ENCODE measurements at regions not wholly inside any gene's neighbourhood (a gene's known extent, or its start where the extent isn't known, plus 50 kb on each side); places are given as distances from the start of the nearest gene placed in this dataset.

DNA sequence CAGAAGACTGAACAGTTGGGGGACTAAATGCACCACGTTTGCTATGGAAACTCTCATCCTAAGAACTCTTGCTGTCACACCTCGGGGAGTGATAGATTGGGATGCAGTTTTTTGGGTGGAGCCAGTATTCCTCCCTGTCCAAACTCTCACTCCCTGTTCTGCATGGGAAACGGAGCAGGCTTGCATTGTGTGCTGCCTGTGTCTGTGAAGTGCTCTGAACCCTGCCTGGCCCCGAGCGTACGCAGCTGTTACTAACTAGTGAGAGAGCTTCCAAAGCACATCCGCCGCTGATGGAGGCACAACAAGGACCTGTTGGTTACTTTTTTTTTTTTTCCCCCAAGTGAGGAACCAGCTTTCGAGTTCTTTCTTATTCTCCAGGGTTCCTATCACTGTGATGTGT, 195.5 kb downstream of the ANAPC1 start:
- Histone ChIP-seq H3K27me3 (no peaks in the 10 kb centered on the region), H3K27ac (no peak overlapping the region), H3K4me1 (no peaks in the 10 kb centered on the region), H3K36me3 (ENCODE audit: low read depth, missing control alignments) (no peaks in the 10 kb centered on the region), H3K9me3 (no peaks in the 10 kb centered on the region), H3K4me3 (no peak overlapping the region)
- WGBS, 2 donors: 58 to 76% methylated on average over 9 of the region's 9 CpGs
- DNase-seq: no peak
- TF ChIP-seq, protein P1, sequence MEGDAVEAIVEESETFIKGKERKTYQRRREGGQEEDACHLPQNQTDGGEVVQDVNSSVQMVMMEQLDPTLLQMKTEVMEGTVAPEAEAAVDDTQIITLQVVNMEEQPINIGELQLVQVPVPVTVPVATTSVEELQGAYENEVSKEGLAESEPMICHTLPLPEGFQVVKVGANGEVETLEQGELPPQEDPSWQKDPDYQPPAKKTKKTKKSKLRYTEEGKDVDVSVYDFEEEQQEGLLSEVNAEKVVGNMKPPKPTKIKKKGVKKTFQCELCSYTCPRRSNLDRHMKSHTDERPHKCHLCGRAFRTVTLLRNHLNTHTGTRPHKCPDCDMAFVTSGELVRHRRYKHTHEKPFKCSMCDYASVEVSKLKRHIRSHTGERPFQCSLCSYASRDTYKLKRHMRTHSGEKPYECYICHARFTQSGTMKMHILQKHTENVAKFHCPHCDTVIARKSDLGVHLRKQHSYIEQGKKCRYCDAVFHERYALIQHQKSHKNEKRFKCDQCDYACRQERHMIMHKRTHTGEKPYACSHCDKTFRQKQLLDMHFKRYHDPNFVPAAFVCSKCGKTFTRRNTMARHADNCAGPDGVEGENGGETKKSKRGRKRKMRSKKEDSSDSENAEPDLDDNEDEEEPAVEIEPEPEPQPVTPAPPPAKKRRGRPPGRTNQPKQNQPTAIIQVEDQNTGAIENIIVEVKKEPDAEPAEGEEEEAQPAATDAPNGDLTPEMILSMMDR (IDR thresholded peaks at IDR 0.05): no peak
- TF ChIP-seq POLR2A (IDR thresholded peaks at IDR 0.05): no peak
- intact Hi-C loops (cut with DNase I; ENCODE audit: low total_unique reads): no loop called here

DNA sequence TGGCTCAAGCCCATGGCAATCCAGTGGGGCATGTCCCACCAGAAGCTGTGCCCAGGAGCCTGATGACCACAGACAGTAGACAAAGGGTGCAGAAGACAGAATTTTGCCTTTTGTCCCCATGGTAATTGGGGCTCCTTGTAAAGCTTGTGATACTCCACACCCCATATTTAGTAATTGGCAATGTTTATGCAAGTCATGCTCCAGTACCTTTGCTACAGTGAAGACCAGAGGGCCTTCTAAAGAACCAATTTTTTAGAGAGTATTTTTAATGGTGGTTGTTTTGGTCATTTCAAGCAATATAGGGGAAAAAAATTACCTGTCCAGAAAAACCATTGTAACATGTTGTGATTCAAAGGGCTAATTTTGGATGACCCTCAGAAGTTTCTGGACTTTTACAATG, 194.8 kb downstream of the ANAPC1 start:
- intact Hi-C loops (cut with DNase I; ENCODE audit: low total_unique reads): no loop called here
- H3K4me3 ChIP-seq: no peak overlapping the region
- no peak for TF ChIP-seq POLR2A (IDR thresholded peaks at IDR 0.05)
- TF ChIP-seq, protein P1 (IDR thresholded peaks at IDR 0.05): no peak
- no peaks in the 10 kb centered on the region for H3K4me1 ChIP-seq
- no peaks in the 10 kb centered on the region for H3K9me3 ChIP-seq
- no peak overlapping the region for H3K27ac ChIP-seq
- no peaks in the 10 kb centered on the region for H3K36me3 ChIP-seq (ENCODE audit: low read depth, missing control alignments)
- no peaks in the 10 kb centered on the region for H3K27me3 ChIP-seq
- DNase-seq: no peak

DNA sequence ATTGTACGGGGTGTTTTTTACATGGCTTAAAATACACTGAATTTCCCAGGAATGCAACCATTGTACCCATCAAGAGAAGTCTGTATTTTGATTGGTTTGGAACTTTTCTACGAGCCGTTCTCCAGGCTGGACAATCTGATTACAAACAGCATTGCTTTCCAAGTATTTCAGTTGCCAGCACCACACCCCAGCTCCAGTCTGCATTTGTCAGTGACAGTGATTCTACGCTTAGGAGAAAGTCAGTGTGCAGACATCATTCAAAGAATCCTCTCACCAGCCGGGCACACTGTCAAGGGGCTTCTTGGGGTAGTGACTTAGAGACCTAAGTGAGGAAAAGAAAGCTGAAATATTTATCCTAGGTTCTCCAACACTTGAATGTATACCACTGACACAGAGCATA, 194.1 kb downstream of the ANAPC1 start:
- no peak overlapping the region for H3K4me3 ChIP-seq
- H3K9me3 ChIP-seq: no peaks in the 10 kb centered on the region
- intact Hi-C loops (cut with DNase I; ENCODE audit: low total_unique reads): no loop called here
- no peak overlapping the region for H3K27ac ChIP-seq
- no peak for TF ChIP-seq POLR2A (IDR thresholded peaks at IDR 0.05)
- TF ChIP-seq, protein P1 (IDR thresholded peaks at IDR 0.05): no peak
- no peaks in the 10 kb centered on the region for H3K4me1 ChIP-seq
- H3K27me3 ChIP-seq: no peaks in the 10 kb centered on the region
- H3K36me3 ChIP-seq (ENCODE audit: low read depth, missing control alignments): no peaks in the 10 kb centered on the region
- DNase-seq: no peak
- 81 to 86% methylated on average over 5 of the region's 5 CpGs for whole genome bisulfite sequencing, 2 donors

DNA sequence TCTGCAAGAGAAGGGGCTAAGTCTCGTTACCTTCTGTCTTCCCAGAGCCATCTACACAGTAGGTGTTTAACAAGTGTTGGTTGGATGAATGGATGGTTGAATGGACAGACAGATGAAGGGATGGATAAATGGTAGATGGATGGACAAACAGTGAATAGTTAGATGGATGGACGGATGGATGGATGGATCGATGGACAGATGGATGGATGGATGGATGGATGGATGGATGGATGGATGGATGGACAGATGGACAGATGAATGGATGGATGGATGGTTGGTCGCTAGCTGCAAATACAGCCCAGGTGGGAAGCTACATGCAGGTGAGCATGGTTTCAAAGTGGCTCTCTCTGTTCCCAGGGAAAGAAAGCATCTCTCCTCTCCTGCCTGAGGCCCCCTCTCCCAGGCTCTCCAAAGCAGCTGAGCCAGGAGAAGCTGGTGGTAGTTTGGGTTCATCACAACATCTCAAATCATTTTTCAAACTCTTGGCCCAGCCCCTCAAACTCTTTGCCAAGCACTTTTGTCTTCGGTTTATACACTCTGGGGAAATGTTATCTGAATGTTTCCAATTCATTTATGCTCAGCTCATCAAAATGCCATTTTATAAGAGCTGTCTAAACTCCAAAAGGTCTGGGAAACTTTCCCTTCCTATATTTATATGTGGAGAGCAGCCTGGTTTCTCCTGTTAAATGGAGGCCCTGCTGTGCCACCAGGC, 192.7 kb downstream of the ANAPC1 start:
- WGBS, 2 donors: 81 to 82% methylated on average over 5 of the region's 5 CpGs
- no peaks in the 10 kb centered on the region for H3K27me3 ChIP-seq
- TF ChIP-seq, protein P1 (IDR thresholded peaks at IDR 0.05): no peak
- TF ChIP-seq POLR2A (IDR thresholded peaks at IDR 0.05): no peak
- H3K27ac ChIP-seq: no peak overlapping the region
- no peaks in the 10 kb centered on the region for H3K9me3 ChIP-seq
- no peak for DNase-seq
- intact Hi-C loops (cut with DNase I; ENCODE audit: low total_unique reads): no loop called here
- no peaks in the 10 kb centered on the region for H3K36me3 ChIP-seq (ENCODE audit: low read depth, missing control alignments)
- H3K4me3 ChIP-seq: no peak overlapping the region
- H3K4me1 ChIP-seq: no peaks in the 10 kb centered on the region

DNA sequence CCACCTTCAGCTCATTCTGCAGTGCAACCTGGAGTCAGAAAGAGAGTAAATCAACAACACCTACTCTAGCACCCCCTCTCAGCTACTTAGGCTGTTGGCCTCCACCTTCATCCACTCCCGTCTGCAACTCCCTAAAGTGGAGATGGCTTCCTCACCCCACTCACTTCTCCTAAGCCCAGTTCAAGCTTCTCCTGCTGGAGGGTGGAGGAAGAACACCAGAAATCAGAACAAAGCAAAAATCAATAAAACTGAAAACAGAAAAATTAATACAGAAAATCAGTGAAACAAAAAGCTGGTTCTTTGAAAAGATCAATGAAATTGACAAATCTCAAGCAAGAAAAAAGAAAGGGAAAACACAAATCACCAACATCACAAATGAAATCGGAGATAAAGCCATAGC, 191.7 kb downstream of the ANAPC1 start:
- DNase-seq: no peak
- WGBS, 2 donors: 83 to 93% methylated on average over 2 of the region's 2 CpGs
- no peaks in the 10 kb centered on the region for H3K9me3 ChIP-seq
- H3K4me1 ChIP-seq: no peaks in the 10 kb centered on the region
- H3K27me3 ChIP-seq: no peaks in the 10 kb centered on the region
- H3K4me3 ChIP-seq: no peak overlapping the region
- H3K27ac ChIP-seq: no peak overlapping the region
- TF ChIP-seq POLR2A (IDR thresholded peaks at IDR 0.05): no peak
- TF ChIP-seq, protein P1 (IDR thresholded peaks at IDR 0.05): no peak
- no peaks in the 10 kb centered on the region for H3K36me3 ChIP-seq (ENCODE audit: low read depth, missing control alignments)
- intact Hi-C loops (cut with DNase I; ENCODE audit: low total_unique reads): no loop called here
